IPS DF 6.9 (cell line): ENCODE measurements at regions not wholly inside any gene's neighbourhood (a gene's known extent, or its start where the extent isn't known, plus 50 kb on each side); places are given as distances from the start of the nearest gene placed in this dataset.
"Not testable (repeated sequence)": the region's sequence is repeated elsewhere in the genome, so short reads cannot be mapped to it uniquely, and the experiment has no call there.

Source experiments
- DNase-seq: peaks from one replicate; pipeline ENCODE4 v3.0.0-alpha.2; 2013; ENCODE audit warnings: low read depth, low spot score
- H3K27ac ChIP-seq: one replicate; pipeline ENCODE4 v1.5.1; 2013; ENCODE audit warnings: low read length, control low read depth
- H3K27me3 ChIP-seq: 2 replicates; pipeline ENCODE4 v1.6.1; 2013; ENCODE audit warnings: mild to moderate bottlenecking, low read length; ENCODE audit not compliant: control insufficient read depth, insufficient read depth
- H3K36me3 ChIP-seq: 2 replicates; pipeline ENCODE4 v1.6.1; 2013; ENCODE audit warnings: low read length; ENCODE audit not compliant: control insufficient read depth, insufficient read depth
- H3K4me1 ChIP-seq: 2 replicates; pipeline ENCODE4 v1.6.1; 2013; ENCODE audit warnings: low read length; ENCODE audit not compliant: control insufficient read depth, insufficient read depth
- H3K4me3 ChIP-seq: 2 replicates; pipeline ENCODE4 v1.5.1; 2013; ENCODE audit warnings: mild to moderate bottlenecking, low read length
- H3K9me3 ChIP-seq: 2 replicates; pipeline ENCODE4 v1.6.1; 2013; ENCODE audit warnings: low read length, inconsistent platforms; ENCODE audit not compliant: control insufficient read depth, insufficient read depth
- WGBS: extraction: QIAGEN DNeasy Blood & Tissue Kit; methylation state at CpG from one replicate; pipeline ENCODE4 v1.1.7; 2013; ENCODE audit warnings: mixed read lengths, missing lambda C conversion rate; ENCODE audit not compliant: insufficient read length, insufficient coverage; 5-methylcytosine and 5-hydroxymethylcytosine counted together

DNA sequence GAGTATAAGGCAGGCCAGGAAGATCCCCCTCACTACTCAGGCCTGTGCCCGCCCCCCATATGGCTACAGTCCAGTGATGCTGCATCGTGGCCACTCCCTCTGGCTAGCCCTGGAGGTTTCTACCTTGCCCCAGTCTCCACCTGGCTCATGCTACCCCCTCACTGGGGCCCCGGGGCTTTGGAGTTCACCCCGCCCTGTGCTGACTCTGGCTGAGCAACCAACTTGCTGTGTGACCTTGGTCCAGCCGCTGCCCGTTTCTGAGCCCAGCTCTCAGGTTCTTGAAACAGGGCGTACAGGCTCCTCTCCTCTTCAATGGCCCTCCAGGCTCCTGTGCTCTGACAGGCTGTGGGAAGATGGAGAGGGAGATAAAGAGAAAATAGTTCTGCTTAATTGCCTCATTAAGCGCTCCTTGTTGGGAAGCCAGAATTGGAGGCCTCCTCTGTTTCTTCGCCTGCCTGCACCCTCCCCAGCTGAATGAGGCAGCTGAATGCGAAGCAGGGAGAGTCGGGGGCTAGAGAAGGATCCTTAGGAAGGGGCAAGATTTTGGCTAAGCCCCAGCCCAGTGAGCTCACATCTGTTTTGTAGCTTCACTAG is 138.2 kb upstream of the NCOR2 start:
- no peaks in the 10 kb centered on the region for H3K36me3 ChIP-seq
- H3K9me3 ChIP-seq, result no peaks in the 10 kb centered on the region
- no peak overlapping the region for H3K4me3 ChIP-seq
- no peak overlapping the region for H3K27ac ChIP-seq
- H3K4me1 ChIP-seq, result no peaks in the 10 kb centered on the region
- H3K27me3 ChIP-seq, result no peaks in the 10 kb centered on the region
- DNase-seq, result no peak
- no CpG with 5 or more reads among the region's 11 CpGs for whole genome bisulfite sequencing

DNA sequence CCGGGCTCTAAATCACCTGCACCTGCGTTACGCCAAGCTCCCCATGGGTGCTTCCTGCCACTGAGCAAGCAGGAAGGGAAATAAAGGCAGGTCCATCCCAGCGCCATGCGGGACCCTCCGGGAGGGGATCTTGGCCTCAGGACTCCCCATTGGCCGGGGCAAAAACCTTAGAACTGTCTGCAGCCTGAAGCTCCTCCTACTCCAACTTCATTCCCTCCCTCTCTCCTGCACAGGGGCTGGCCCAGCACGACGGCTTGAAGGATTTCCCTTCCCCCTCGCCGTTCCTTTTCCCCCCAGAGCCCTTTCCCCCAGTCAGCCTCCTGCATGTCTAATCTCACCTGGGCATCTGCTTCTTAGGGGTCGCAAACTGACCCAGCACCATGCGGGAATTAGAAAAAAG is 137.2 kb upstream of the NCOR2 start:
- no peaks in the 10 kb centered on the region for H3K27me3 ChIP-seq
- H3K36me3 ChIP-seq, result no peaks in the 10 kb centered on the region
- H3K27ac ChIP-seq, result no peak overlapping the region
- WGBS, result no CpG with 5 or more reads among the region's 13 CpGs
- no peaks in the 10 kb centered on the region for H3K4me1 ChIP-seq
- H3K9me3 ChIP-seq, result no peaks in the 10 kb centered on the region
- no peak overlapping the region for H3K4me3 ChIP-seq
- no peak for DNase-seq

GRCh38 chr12:124703856-124704255 is 136.4 kb upstream of the NCOR2 start:
- no peak for DNase-seq
- WGBS, result no CpG with 5 or more reads among the region's 8 CpGs
- Histone ChIP-seq H3K27me3 (no peaks in the 10 kb centered on the region), H3K27ac (no peak overlapping the region), H3K36me3 (no peaks in the 10 kb centered on the region), H3K4me1 (no peaks in the 10 kb centered on the region), H3K9me3 (no peaks in the 10 kb centered on the region), H3K4me3 (no peak overlapping the region)

DNA sequence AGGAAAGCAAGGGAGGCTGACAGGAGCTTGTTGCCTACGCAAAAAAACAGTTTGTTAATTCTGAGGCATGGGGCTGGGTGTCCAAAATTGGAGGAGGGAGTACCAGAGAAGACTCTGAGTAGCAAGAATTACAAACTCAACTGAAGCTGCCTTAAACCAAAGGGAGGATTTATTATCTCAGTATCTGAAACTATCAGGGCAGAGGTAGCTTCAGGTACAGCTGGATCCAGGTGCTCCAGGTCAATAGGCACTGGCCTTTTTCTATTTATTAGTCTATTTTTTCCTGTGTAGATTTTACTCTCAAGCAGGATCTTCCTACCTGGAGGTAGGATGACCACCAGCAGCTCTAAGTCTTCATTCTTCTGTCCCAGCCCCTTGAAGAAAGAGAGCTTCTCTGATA is 135.3 kb upstream of the NCOR2 start:
- Histone ChIP-seq H3K27ac (no peak overlapping the region), H3K36me3 (no peaks in the 10 kb centered on the region), H3K27me3 (no peaks in the 10 kb centered on the region), H3K9me3 (no peaks in the 10 kb centered on the region), H3K4me3 (no peak overlapping the region), H3K4me1 (no peaks in the 10 kb centered on the region)
- no peak for DNase-seq
- WGBS, result no CpG with 5 or more reads among the region's 1 CpG

GRCh38 chr12:124700810-124701592 is 133.6 kb upstream of the NCOR2 start:
- WGBS, result no CpG with 5 or more reads among the region's 17 CpGs

GRCh38 chr12:124699909-124700308 is 132.5 kb upstream of the NCOR2 start:
- no peaks in the 10 kb centered on the region for H3K36me3 ChIP-seq
- H3K9me3 ChIP-seq, result no peaks in the 10 kb centered on the region
- H3K4me1 ChIP-seq, result no peaks in the 10 kb centered on the region
- H3K27ac ChIP-seq, result no peak overlapping the region
- whole genome bisulfite sequencing, result no CpG with 5 or more reads among the region's 14 CpGs
- H3K4me3 ChIP-seq, result no peak overlapping the region
- H3K27me3 ChIP-seq, result no peaks in the 10 kb centered on the region
- no peak for DNase-seq

More at GRCh38 chr12:124700810-124701592, 133.6 kb upstream of the NCOR2 start:
- Histone ChIP-seq H3K27me3 (no peaks in the 10 kb centered on the region), H3K27ac (no peak overlapping the region), H3K9me3 (no peaks in the 10 kb centered on the region), H3K4me1 (no peaks in the 10 kb centered on the region), H3K36me3 (no peaks in the 10 kb centered on the region), H3K4me3 (no peak overlapping the region)
- no peak for DNase-seq

GRCh38 chr12:124698998-124699305 is 131.5 kb upstream of the NCOR2 start:
- no peaks in the 10 kb centered on the region for H3K4me1 ChIP-seq
- no peak overlapping the region for H3K4me3 ChIP-seq
- DNase-seq, result no peak
- no peaks in the 10 kb centered on the region for H3K36me3 ChIP-seq
- H3K27ac ChIP-seq, result no peak overlapping the region
- no peaks in the 10 kb centered on the region for H3K9me3 ChIP-seq
- 100% methylated on average over 2 of the region's 6 CpGs for WGBS
- no peaks in the 10 kb centered on the region for H3K27me3 ChIP-seq

DNA sequence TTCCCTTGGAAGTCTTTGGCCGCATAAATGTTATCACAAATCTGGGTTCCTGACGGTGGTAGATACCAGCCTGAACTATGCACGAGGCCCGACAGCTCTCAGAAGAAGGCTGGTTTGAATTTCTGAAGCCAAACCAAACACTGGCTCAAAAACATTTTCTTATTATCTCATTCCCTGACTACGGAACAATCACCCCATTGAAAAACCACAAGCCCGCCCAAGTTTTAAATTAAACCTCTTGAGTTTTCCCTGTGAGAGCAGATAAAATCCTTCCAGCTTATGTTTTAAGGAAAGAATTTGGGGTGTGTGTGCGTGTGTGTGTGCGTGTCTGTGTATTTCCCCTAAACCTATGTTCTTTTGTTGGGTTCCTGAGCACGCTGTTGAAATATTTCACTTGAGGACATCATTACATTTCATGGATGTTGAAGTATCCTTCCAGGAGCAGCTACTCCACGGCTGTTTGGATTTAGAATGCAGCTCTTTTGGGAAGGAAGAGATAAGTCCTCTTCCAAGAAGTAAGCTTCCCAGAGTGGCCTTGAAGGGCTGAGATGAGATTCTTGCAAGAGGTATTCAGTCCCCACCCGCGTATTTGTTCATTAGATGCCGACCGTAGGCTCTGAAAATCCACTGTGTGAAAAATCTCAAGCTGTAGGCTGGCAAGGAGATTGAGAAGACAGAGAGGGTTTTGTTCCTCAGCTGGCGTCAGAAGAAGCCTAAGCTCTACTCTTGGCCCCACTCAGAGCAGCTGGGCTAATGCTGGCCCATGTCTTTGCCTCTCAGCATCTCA is 131.0 kb upstream of the NCOR2 start:
- Histone ChIP-seq H3K27me3 (no peaks in the 10 kb centered on the region), H3K4me1 (no peaks in the 10 kb centered on the region), H3K9me3 (no peaks in the 10 kb centered on the region), H3K4me3 (no peak overlapping the region), H3K27ac (no peak overlapping the region), H3K36me3 (no peaks in the 10 kb centered on the region)
- WGBS, result no CpG with 5 or more reads among the region's 15 CpGs
- DNase-seq, result no peak

- not testable (repeated sequence) for H3K4me3 ChIP-seq, H3K9me3 ChIP-seq, H3K36me3 ChIP-seq, H3K27ac ChIP-seq, H3K4me1 ChIP-seq, DNase-seq, H3K27me3 ChIP-seq
- no CpG with 5 or more reads among the region's 11 CpGs for WGBS
These were observed 130.3 kb upstream of the NCOR2 start for GRCh38 chr12:124697722-124698121.

GRCh38 chr12:124696693-124697476 is 129.5 kb upstream of the NCOR2 start:
- no CpG with 5 or more reads among the region's 3 CpGs for WGBS
- no peaks in the 10 kb centered on the region for H3K4me1 ChIP-seq
- H3K27ac ChIP-seq, result no peak overlapping the region

More at GRCh38 chr12:124696693-124697476, 129.5 kb upstream of the NCOR2 start:
- H3K4me3 ChIP-seq, result no peak overlapping the region
- H3K36me3 ChIP-seq, result no peaks in the 10 kb centered on the region
- no peaks in the 10 kb centered on the region for H3K27me3 ChIP-seq
- DNase-seq, result no peak
- no peaks in the 10 kb centered on the region for H3K9me3 ChIP-seq
